Chondrocyte (in vitro differentiated cells): ENCODE measurements at regions not wholly inside any gene's neighbourhood (a gene's known extent, or its start where the extent isn't known, plus 50 kb on each side); places are given as distances from the start of the nearest gene placed in this dataset.

Source experiments
- DNase-seq: peaks from one replicate; pipeline ENCODE4 v3.0.0; 2021; ENCODE audit warnings: mixed read lengths, low spot score
- H3K27ac Mint-ChIP-seq: one replicate; pipeline ENCODE4 v1.8.0; 2021; ENCODE audit warnings: mild to moderate bottlenecking, moderate library complexity, mixed read lengths; ENCODE audit not compliant: unreplicated experiment
- H3K27me3 Mint-ChIP-seq: 2 replicates; pipeline ENCODE4 v1.8.0; 2021; ENCODE audit warnings: low read depth, mixed read lengths
- H3K36me3 Mint-ChIP-seq: 2 replicates; pipeline ENCODE4 v1.8.0; 2021; ENCODE audit warnings: low read depth, mixed read lengths
- H3K4me1 Mint-ChIP-seq: 2 replicates; pipeline ENCODE4 v1.8.0; 2021; ENCODE audit warnings: low read depth, mild to moderate bottlenecking, mixed read lengths
- H3K4me3 Mint-ChIP-seq: one replicate; pipeline ENCODE4 v1.8.0; 2021; ENCODE audit warnings: mild to moderate bottlenecking, moderate library complexity, mixed read lengths; ENCODE audit not compliant: unreplicated experiment
- H3K9me3 Mint-ChIP-seq: 2 replicates; pipeline ENCODE4 v1.8.0; 2021; ENCODE audit warnings: low read depth, mixed read lengths
- TF ChIP-seq, protein P1 (sequence below): fragments of 200-600 bp; sonication (generic); IDR thresholded peaks from 2 replicates; pipeline ENCODE4 v1.5.0; 2021; ENCODE audit warnings: antibody characterized with exemption, mild to moderate bottlenecking, moderate library complexity

- Mint-ChIP-seq H3K36me3 (peaks cover 2% of the 10 kb centered on the region), H3K27ac (no peak overlapping the region), H3K9me3 (no peaks in the 10 kb centered on the region), H3K4me3 (no peak overlapping the region), H3K4me1 (no peaks in the 10 kb centered on the region), H3K27me3 (peaks cover 70% of the 10 kb centered on the region)
- no peak for DNase-seq
- TF ChIP-seq, protein P1, sequence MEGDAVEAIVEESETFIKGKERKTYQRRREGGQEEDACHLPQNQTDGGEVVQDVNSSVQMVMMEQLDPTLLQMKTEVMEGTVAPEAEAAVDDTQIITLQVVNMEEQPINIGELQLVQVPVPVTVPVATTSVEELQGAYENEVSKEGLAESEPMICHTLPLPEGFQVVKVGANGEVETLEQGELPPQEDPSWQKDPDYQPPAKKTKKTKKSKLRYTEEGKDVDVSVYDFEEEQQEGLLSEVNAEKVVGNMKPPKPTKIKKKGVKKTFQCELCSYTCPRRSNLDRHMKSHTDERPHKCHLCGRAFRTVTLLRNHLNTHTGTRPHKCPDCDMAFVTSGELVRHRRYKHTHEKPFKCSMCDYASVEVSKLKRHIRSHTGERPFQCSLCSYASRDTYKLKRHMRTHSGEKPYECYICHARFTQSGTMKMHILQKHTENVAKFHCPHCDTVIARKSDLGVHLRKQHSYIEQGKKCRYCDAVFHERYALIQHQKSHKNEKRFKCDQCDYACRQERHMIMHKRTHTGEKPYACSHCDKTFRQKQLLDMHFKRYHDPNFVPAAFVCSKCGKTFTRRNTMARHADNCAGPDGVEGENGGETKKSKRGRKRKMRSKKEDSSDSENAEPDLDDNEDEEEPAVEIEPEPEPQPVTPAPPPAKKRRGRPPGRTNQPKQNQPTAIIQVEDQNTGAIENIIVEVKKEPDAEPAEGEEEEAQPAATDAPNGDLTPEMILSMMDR: no peak
Measured at GRCh38 chr15:70442211-70442610, 321.1 kb downstream of the UACA start.

DNA sequence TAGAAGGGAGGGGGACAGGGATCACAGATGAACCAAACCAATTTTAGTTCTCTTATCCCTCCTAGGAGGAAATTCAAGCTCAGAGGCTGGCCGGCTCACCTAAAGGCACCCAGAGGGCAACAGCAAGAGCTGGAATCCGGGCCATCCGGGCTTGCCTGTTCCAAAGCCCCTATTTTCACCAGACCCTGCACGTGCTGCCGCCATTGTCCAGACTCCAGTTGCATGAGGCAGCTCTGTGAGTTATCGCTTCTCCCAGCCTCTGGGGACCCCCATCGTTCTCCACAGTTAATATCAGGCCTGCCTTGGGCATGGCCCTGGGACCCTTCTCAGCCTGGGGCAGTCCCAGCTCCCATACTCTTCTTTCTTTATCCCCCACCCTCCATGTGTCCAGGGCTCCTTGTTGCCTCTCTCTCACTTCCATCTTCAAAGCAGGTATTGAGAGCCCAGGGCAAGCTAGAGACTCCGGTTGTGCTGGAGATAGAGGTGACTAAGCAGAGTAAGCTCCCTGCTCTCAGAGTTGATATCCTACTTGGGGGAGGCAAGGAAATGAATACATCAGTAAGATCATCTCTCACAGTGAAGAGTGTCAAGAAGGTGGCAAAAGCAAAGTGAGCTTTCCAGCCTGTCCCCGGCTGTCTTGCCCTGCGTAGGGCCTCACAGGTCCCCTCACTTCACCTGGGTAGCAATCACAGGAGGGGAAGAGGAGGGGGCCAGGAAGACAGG lies 322.8 kb downstream of the UACA start:
- no peaks in the 10 kb centered on the region for H3K9me3 Mint-ChIP-seq
- H3K4me1 Mint-ChIP-seq: no peaks in the 10 kb centered on the region
- H3K27ac Mint-ChIP-seq: no peak overlapping the region
- H3K36me3 Mint-ChIP-seq: no peaks in the 10 kb centered on the region
- no peak for DNase-seq
- no peak overlapping the region for H3K4me3 Mint-ChIP-seq
- TF ChIP-seq, protein P1: no peak
- peaks cover 70% of the 10 kb centered on the region for H3K27me3 Mint-ChIP-seq

DNA sequence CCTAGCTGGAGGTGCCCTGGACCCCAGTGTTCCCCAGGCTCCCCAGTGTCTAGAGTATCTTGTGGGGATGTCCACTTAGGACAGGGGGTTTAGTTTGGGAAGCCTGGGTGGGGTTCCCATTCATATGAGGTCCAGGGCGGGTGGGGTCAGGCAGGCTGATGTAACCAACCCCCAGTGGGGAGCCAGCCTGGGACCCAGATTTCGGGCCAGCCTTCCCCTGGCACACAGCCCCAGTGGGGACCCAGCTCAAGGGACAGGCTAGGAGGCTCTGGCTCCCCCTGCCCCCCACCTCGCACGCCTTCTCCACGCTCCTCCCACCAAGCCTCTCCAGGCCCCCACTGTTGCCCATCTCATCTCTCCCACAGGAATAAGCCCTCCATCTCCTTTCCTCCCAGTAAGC lies 323.5 kb downstream of the UACA start:
- Mint-ChIP-seq H3K4me3 (no peak overlapping the region), H3K27ac (no peak overlapping the region), H3K36me3 (no peaks in the 10 kb centered on the region), H3K9me3 (no peaks in the 10 kb centered on the region), H3K27me3 (peaks cover 70% of the 10 kb centered on the region), H3K4me1 (no peaks in the 10 kb centered on the region)
- TF ChIP-seq, protein P1: no peak
- no peak for DNase-seq

DNA sequence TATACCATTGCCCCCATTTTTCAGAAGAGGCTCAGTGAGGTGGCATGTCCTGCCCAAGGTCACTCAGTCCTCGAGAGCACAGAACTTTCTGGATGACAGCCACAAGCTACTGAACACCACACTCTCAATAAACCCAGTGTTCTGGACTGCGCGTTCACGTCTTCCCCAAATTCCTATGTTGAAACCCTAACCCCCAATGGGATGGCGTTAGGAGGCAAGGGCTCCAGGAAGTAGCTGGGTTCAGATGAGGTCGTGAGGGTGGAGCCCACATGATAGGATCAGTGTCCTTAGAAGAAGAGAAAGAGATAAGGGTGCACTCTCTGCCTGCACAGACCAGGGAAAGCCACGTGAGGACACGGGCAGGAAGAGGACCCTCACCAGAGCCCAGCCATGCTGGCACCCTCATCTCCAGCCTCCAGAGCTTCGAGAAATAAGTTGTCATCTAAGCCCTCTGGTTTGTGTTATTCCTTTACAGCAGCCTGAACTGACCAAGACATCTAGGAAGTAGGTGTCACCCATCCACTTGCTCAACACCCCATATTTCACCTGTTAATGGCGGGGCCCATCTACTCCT lies 324.0 kb downstream of the UACA start:
- no peak for DNase-seq
- H3K4me1 Mint-ChIP-seq: no peaks in the 10 kb centered on the region
- no peak overlapping the region for H3K4me3 Mint-ChIP-seq
- H3K27me3 Mint-ChIP-seq: peaks cover 69% of the 10 kb centered on the region
- H3K27ac Mint-ChIP-seq: no peak overlapping the region
- no peaks in the 10 kb centered on the region for H3K9me3 Mint-ChIP-seq
- TF ChIP-seq, protein P1: no peak
- H3K36me3 Mint-ChIP-seq: no peaks in the 10 kb centered on the region

DNA sequence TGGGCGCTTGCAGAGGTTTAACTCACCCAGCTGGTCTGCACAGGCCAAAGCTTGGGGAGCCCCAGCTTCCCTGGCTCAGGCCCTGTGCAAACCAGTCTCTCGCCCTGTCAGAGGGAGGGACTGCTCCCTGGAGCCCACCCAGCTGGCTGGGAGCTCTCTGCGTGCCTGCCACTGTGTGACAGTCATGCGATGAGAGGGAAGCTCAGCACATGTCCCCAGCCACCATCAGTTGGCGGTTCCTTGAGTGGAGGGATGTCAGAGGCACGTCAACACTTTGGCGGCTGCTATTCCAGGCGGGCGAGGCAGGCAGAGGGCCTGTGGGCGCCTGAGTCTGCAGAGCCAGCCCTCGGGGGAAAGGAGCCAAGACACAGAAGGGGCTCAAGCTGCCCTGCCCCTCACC lies 324.6 kb downstream of the UACA start:
- Mint-ChIP-seq H3K36me3 (no peaks in the 10 kb centered on the region), H3K27me3 (peaks cover 68% of the 10 kb centered on the region), H3K4me1 (no peaks in the 10 kb centered on the region), H3K4me3 (no peak overlapping the region), H3K27ac (no peak overlapping the region), H3K9me3 (no peaks in the 10 kb centered on the region)
- DNase-seq: no peak
- TF ChIP-seq, protein P1: no peak
